Neural progenitor cell (in vitro differentiated cells): ENCODE measurements at regions not wholly inside any gene's neighbourhood (a gene's known extent, or its start where the extent isn't known, plus 50 kb on each side); places are given as distances from the start of the nearest gene placed in this dataset.

Experiments used
- DNase-seq: peaks from one replicate; pipeline ENCODE4 v3.0.0-alpha.2; 2016; ENCODE audit warnings: low spot score
- H2AFZ ChIP-seq: fragments of 200-600 bp; sonication (generic); replicated peaks from 2 replicates; pipeline ENCODE4 v1.6.1; 2016; ENCODE audit warnings: antibody characterized with exemption
- H3F3A ChIP-seq: fragments of 200-600 bp; sonication (generic); 2 replicates; pipeline ENCODE4 v1.6.1; 2016; ENCODE audit warnings: antibody characterized with exemption, low read depth
- H3K27ac ChIP-seq: fragments of 200-600 bp; sonication (generic); 2 replicates; pipeline ENCODE4 v1.5.1; 2016; ENCODE audit warnings: mild to moderate bottlenecking
- H3K27me3 ChIP-seq: fragments of 200-600 bp; sonication (generic); 2 replicates; pipeline ENCODE4 v1.6.1; 2016; ENCODE audit warnings: mild to moderate bottlenecking, moderate library complexity
- H3K36me3 ChIP-seq: fragments of 200-600 bp; sonication (generic); 2 replicates; pipeline ENCODE4 v1.5.1; 2016
- H3K4me1 ChIP-seq: fragments of 200-600 bp; sonication (generic); 2 replicates; pipeline ENCODE4 v1.6.1; 2016; ENCODE audit warnings: mixed run types
- H3K4me2 ChIP-seq: fragments of 200-600 bp; sonication (generic); 2 replicates; pipeline ENCODE4 v1.6.1; 2016
- H3K4me3 ChIP-seq: fragments of 200-600 bp; sonication (generic); 2 replicates; pipeline ENCODE4 v1.5.1; 2016
- H3K79me2 ChIP-seq: fragments of 200-600 bp; sonication (generic); 2 replicates; pipeline ENCODE4 v1.6.1; 2016; ENCODE audit warnings: low read depth
- H3K9ac ChIP-seq: fragments of 200-600 bp; sonication (generic); 2 replicates; pipeline ENCODE4 v1.6.1; 2016
- H3K9me3 ChIP-seq: fragments of 200-600 bp; sonication (generic); 2 replicates; pipeline ENCODE4 v1.5.1; 2016; ENCODE audit warnings: low read depth
- H4K20me1 ChIP-seq: fragments of 200-600 bp; sonication (generic); 2 replicates; pipeline ENCODE4 v1.6.1; 2016; ENCODE audit warnings: low read depth
- H3K27ac Mint-ChIP-seq: 3 replicates; pipeline ENCODE4 v1.8.0; 2021; ENCODE audit warnings: mixed read lengths
- H3K27me3 Mint-ChIP-seq: 2 replicates; pipeline ENCODE4 v1.8.0; 2022; ENCODE audit warnings: low read depth, mild to moderate bottlenecking, inconsistent platforms, moderate library complexity, mixed read lengths; ENCODE audit not compliant: insufficient read depth
- H3K36me3 Mint-ChIP-seq: 3 replicates; pipeline ENCODE4 v1.8.0; 2021; ENCODE audit warnings: mixed read lengths
- H3K4me1 Mint-ChIP-seq: 3 replicates; pipeline ENCODE4 v1.8.0; 2021; ENCODE audit warnings: mixed read lengths
- H3K4me3 Mint-ChIP-seq: 3 replicates; pipeline ENCODE4 v1.8.0; 2021; ENCODE audit warnings: mild to moderate bottlenecking, moderate library complexity, mixed read lengths
- H3K9me3 Mint-ChIP-seq: 3 replicates; pipeline ENCODE4 v1.8.0; 2020; ENCODE audit warnings: mixed read lengths
- CTCF ChIP-seq: fragments of 200-600 bp; sonication (generic); IDR thresholded peaks from 2 replicates; pipeline ENCODE4 v1.5.1; 2017; ENCODE audit warnings: antibody characterized with exemption, mild to moderate bottlenecking
- EZH2 ChIP-seq: fragments of 200-600 bp; sonication (generic); IDR thresholded peaks from 2 replicates; pipeline ENCODE4 v1.6.1; 2017; ENCODE audit warnings: antibody characterized with exemption, mild to moderate bottlenecking, moderate library complexity
- EZH2phosphoT487 ChIP-seq: fragments of 200-600 bp; sonication (generic); IDR thresholded peaks from 2 replicates; pipeline ENCODE4 v1.6.1; 2017; ENCODE audit warnings: antibody characterized with exemption

GRCh38 chr15:31786360-31786759 is 244.0 kb upstream of the CHRNA7 start:
- Mint-ChIP-seq H3K27me3 (peaks cover 5% of the 10 kb centered on the region), H3K27ac (no peak overlapping the region), H3K9me3 (no peaks in the 10 kb centered on the region), H3K4me1 (peaks cover 16% of the 10 kb centered on the region), H3K36me3 (no peaks in the 10 kb centered on the region), H3K4me3 (no peak overlapping the region)
- Histone ChIP-seq H3K4me2 (no peak overlapping the region), H3K4me3 (no peak overlapping the region), H3K79me2 (no peaks in the 10 kb centered on the region), H2AFZ (no peak overlapping the region), H3K36me3 (no peaks in the 10 kb centered on the region), H3F3A (no peaks in the 10 kb centered on the region), H3K4me1 (peaks cover 9% of the 10 kb centered on the region), H3K27me3 (no peaks in the 10 kb centered on the region), H4K20me1 (no peaks in the 10 kb centered on the region), H3K27ac (no peak overlapping the region), H3K9me3 (no peaks in the 10 kb centered on the region), H3K9ac (no peak overlapping the region)
- DNase-seq = no peak
- TF ChIP-seq CTCF (no peak), EZH2phosphoT487 (no peak), EZH2 (no peak)

DNA sequence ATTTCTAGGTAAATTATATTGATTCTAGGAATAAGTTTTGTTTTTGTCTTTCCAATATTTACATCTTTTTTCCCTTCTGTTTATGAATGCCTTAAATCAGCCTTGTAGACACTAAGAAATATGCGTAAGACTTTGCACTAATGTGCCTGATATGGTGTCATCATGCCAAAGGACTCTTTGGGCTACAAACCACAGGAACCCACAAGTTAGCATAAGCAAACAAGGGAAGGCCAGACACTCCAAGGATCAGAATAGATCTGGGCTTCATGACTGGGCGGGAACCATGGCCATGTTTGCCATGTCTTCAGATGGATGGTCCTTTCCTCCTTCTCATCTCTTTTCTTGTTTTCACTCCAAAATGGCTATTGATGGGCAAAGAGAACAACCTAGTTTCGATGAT is 242.2 kb upstream of the CHRNA7 start:
- Histone ChIP-seq H3K4me1 (peaks cover 3% of the 10 kb centered on the region), H3K27ac (no peak overlapping the region), H3K36me3 (no peaks in the 10 kb centered on the region), H3K79me2 (no peaks in the 10 kb centered on the region), H3K9ac (no peak overlapping the region), H4K20me1 (no peaks in the 10 kb centered on the region), H3K4me3 (no peak overlapping the region), H3K27me3 (no peaks in the 10 kb centered on the region), H3K4me2 (no peak overlapping the region), H3K9me3 (no peaks in the 10 kb centered on the region), H2AFZ (no peak overlapping the region), H3F3A (no peaks in the 10 kb centered on the region)
- Mint-ChIP-seq H3K27me3 (peaks cover 5% of the 10 kb centered on the region), H3K4me1 (peaks cover 5% of the 10 kb centered on the region), H3K36me3 (no peaks in the 10 kb centered on the region), H3K27ac (no peak overlapping the region), H3K9me3 (no peaks in the 10 kb centered on the region), H3K4me3 (no peak overlapping the region)
- DNase-seq = no peak
- TF ChIP-seq CTCF (no peak), EZH2 (no peak), EZH2phosphoT487 (no peak)

DNA sequence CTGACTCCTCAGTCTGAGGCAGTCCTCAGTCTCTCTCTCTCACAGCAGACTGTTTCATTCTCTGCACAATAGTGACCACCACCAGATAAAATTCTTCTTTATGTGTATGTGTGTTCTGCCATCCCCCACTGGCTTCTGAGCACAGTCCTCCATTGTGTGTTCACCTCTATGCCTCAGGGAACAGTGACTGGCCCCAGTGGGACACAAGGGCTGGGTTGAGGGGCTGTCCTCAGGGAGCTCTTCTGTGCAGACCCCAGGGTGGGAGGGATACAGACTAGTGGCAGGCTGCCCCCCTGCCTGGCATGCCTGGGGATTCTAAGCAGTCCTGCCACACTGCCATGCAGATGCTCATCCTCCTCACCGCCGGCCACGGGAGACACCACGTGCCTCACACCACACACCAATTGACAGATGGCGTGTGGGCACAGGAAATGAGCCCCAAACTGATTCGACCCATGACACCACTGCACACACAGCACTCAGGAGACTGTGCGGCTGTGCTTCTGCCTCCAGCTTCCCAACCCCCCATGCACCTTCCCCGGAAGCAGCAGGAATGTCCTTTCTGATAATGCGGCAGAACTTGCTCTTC is 237.6 kb upstream of the CHRNA7 start:
- Histone ChIP-seq H2AFZ (no peak overlapping the region), H3K27me3 (no peaks in the 10 kb centered on the region), H3K27ac (no peak overlapping the region), H3F3A (no peaks in the 10 kb centered on the region), H3K9ac (no peak overlapping the region), H3K4me1 (no peaks in the 10 kb centered on the region), H4K20me1 (no peaks in the 10 kb centered on the region), H3K79me2 (no peaks in the 10 kb centered on the region), H3K4me3 (no peak overlapping the region), H3K9me3 (no peaks in the 10 kb centered on the region), H3K4me2 (no peak overlapping the region), H3K36me3 (no peaks in the 10 kb centered on the region)
- TF ChIP-seq CTCF = no peak
- TF ChIP-seq EZH2phosphoT487 = no peak
- TF ChIP-seq EZH2 = no peak
- Mint-ChIP-seq H3K4me1 (peaks cover 3% of the 10 kb centered on the region), H3K27ac (no peak overlapping the region), H3K4me3 (no peak overlapping the region), H3K36me3 (no peaks in the 10 kb centered on the region), H3K9me3 (no peaks in the 10 kb centered on the region), H3K27me3 (peaks cover 5% of the 10 kb centered on the region)
- no peak for DNase-seq
